HepG2 (cell line): ENCODE measurements at regions not wholly inside any gene's neighbourhood (a gene's known extent, or its start where the extent isn't known, plus 50 kb on each side); places are given as distances from the start of the nearest gene placed in this dataset.
"Not testable (repeated sequence)": the region's sequence is repeated elsewhere in the genome, so short reads cannot be mapped to it uniquely, and the experiment has no call there.

Source experiments
- ATAC-seq: fragments of 200-7000 bp; cut with Tn5 transposase; 3 replicates; pipeline ENCODE4 v1.9.1; 2020; ENCODE audit warnings: mild to moderate bottlenecking, moderate library complexity
- BruUV-seq: library from RNA; stranded (reverse); fragments of 400-500 nt; replicated peaks from 2 replicates; lab custom pipeline; 2021; lab: Mats Ljungman, UMichigan
- CTCF ChIA-PET: fragments of 300-600 bp; formaldehyde crosslinking; extraction: SDS; loops from one replicate; lab custom pipeline; 2021; ENCODE audit warnings: low total read pairs, inconsistent platforms, low intra/inter-chr PET ratio; lab: Yijun Ruan, JAX
- POLR2A ChIA-PET: fragments of 350-600 bp; sonication (Branson Sonifier 250); formaldehyde crosslinking; loops from one replicate; lab custom pipeline; 2020; ENCODE audit warnings: antibody characterized with exemption, inconsistent platforms; lab: Yijun Ruan, JAX
- DNase-seq: peaks from one replicate; pipeline ENCODE4 v3.0.0-alpha.2; 2015; ENCODE audit warnings: low spot score
- FAIRE-seq: peaks from 3 replicates; lab custom pipeline; 2011; peaks lifted over from hg19 to GRCh38; lab: Jason Lieb, UNC
- H2AFZ ChIP-seq: one replicate; pipeline ENCODE4 v1.6.1; 2011; ENCODE audit warnings: low read length, inconsistent platforms
- H3K27ac ChIP-seq: fragments of 300-600 bp; 3 replicates; pipeline ENCODE4 v1.8.0; 2011; ENCODE audit warnings: mixed run types, mild to moderate bottlenecking, mixed read lengths, low read length, inconsistent platforms; ENCODE audit not compliant: insufficient read depth; ENCODE audit errors: extremely low read length
- H3K27me3 ChIP-seq, 2 experiments: fragments of 200-600 bp in 1 of 2; 2 replicates in 1 of 2; 3 replicates in 1 of 2; pipeline versions ENCODE4 v1.6.0 to v1.8.0; 2011; ENCODE audit warnings: low read length in 2 of 2, mild to moderate bottlenecking in 2 of 2, moderate library complexity in 2 of 2, inconsistent platforms in 1 of 2; ENCODE audit not compliant: insufficient read depth in 2 of 2, control insufficient read depth in 1 of 2
- H3K36me3 ChIP-seq, 2 experiments: fragments of 200-600 bp in 1 of 2; replicated peaks in 1 of 2; 2 replicates in 1 of 2; 3 replicates in 1 of 2; pipeline versions ENCODE4 v1.5.1 to v1.8.0; 2011; ENCODE audit warnings: low read length in 2 of 2, inconsistent platforms in 1 of 2; ENCODE audit not compliant: insufficient read depth in 2 of 2, control insufficient read depth in 1 of 2
- H3K4me1 ChIP-seq: 2 replicates; pipeline ENCODE4 v1.5.1; 2012; ENCODE audit warnings: low read length, inconsistent platforms; ENCODE audit not compliant: insufficient read depth
- H3K4me2 ChIP-seq: 2 replicates; pipeline ENCODE4 v1.6.0; 2011; ENCODE audit warnings: low read depth, low read length, inconsistent platforms
- H3K4me3 ChIP-seq, 3 experiments: fragments of 200-600 bp in 1 of 3; sonication (generic), shearing (Covaris generic) in 1 of 3; replicated peaks in 1 of 3; 2 replicates each; pipeline ENCODE4 v1.5.1; 2011 to 2016; ENCODE audit warnings: low read length in 3 of 3, inconsistent platforms in 2 of 3, low read depth in 2 of 3, mild to moderate bottlenecking in 2 of 3, control low read depth in 1 of 3, mixed read lengths in 1 of 3; ENCODE audit not compliant: insufficient read depth in 1 of 3
- H3K79me2 ChIP-seq: one replicate; pipeline ENCODE4 v1.6.1; 2011; ENCODE audit warnings: low read length, inconsistent platforms; ENCODE audit not compliant: insufficient read depth
- H3K9ac ChIP-seq: 2 replicates; pipeline ENCODE4 v1.6.0; 2011; ENCODE audit warnings: mild to moderate bottlenecking, low read depth, low read length, inconsistent platforms; ENCODE audit not compliant: insufficient read depth
- H3K9me3 ChIP-seq: 2 replicates; pipeline ENCODE4 v1.5.1; 2012; ENCODE audit warnings: mild to moderate bottlenecking, low read length
- H4K20me1 ChIP-seq: 2 replicates; pipeline ENCODE4 v1.6.0; 2011; ENCODE audit warnings: inconsistent platforms, mild to moderate bottlenecking, low read length, moderate library complexity; ENCODE audit not compliant: insufficient read depth
- FOXK2 ChIP-seq: fragments of 450-650 bp; IDR thresholded peaks from 2 replicates; pipeline ENCODE4 v1.6.1; 2016
- HNF4A ChIP-seq: sonication (generic); formaldehyde crosslinking; IDR thresholded peaks from 2 replicates; pipeline ENCODE4 v1.4.0; 2020; ENCODE audit warnings: missing genetic modification reagents
- ZBTB42 ChIP-seq: sonication (generic); formaldehyde crosslinking; IDR thresholded peaks from 2 replicates; pipeline ENCODE4 v1.5.0; 2020; ENCODE audit warnings: mild to moderate bottlenecking, missing genetic modification reagents
- ZNF660 ChIP-seq: sonication (generic); formaldehyde crosslinking; IDR thresholded peaks from 2 replicates; pipeline ENCODE4 v1.5.1; 2020; ENCODE audit warnings: mild to moderate bottlenecking, low read depth, missing genetic modification reagents, borderline replicate concordance
- WGBS: methylation state at CpG from one replicate; pipeline ENCODE4 v1.1.6; 2017; ENCODE audit warnings: low lambda C conversion rate; 5-methylcytosine and 5-hydroxymethylcytosine counted together
- in situ Hi-C: cut with HindIII; loops from 2 replicates; pipeline ENCODE4 v1.10.0; 2017; ENCODE audit warnings: low pct_unique_long_range_greater_than_20kb; ENCODE audit not compliant: extremely low pct_ligation_motif_present
- intact Hi-C: fragments of 100-400 bp; cut with micrococcal nuclease; formaldehyde crosslinking; loops from one replicate; pipeline ENCODE4 v1.10.0; 2022; ENCODE audit not compliant: unreplicated experiment
- TF ChIP-seq, protein P1 (sequence below): sonication (generic); formaldehyde crosslinking; IDR thresholded peaks from 2 replicates; pipeline ENCODE4 v1.5.0; 2020; ENCODE audit warnings: missing genetic modification reagents

DNA sequence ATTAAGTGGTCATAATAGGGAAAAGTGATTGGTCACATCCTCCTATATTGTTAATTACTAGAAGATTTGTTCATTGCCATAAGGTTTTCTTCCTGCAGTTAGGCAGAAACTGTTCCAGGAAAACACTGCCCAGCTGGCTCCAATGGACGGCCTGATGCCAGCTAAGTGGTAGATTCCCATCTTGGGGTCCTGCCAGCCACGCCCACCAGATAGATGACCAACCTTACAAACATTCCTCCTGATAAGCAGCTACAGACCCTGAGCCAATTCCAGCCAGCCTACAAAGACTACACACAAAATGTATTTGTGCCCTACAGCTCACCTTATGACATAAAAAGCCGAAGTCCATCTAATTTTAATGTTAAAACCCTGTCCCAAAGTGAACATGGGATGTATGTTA lies 685.9 kb upstream of the USP15 start:
- Histone ChIP-seq H3K4me3 (no peak overlapping the region), H3K27ac (no peak overlapping the region), H3K4me2 (no peak overlapping the region), H3K9ac (no peak overlapping the region), H4K20me1 (no peaks in the 10 kb centered on the region), H3K79me2 (no peaks in the 10 kb centered on the region), H2AFZ (no peak overlapping the region), H3K27me3 (no peaks in the 10 kb centered on the region; a peak in 1 of 5 replicates), H3K4me1 (no peaks in the 10 kb centered on the region), H3K9me3 (no peaks in the 10 kb centered on the region), H3K36me3 (no peaks in the 10 kb centered on the region)
- no peak for FAIRE-seq
- BruUV-seq: no TSS peak
- no peak for DNase-seq
- ATAC-seq: no peak
- in situ Hi-C loops (no loop called here), intact Hi-C loops (no loop called here)
- 7% methylated on average over 3 of the region's 3 CpGs for WGBS
- ChIA-PET CTCF (no interaction called here), POLR2A (no interaction called here)
- TF ChIP-seq, protein P1, sequence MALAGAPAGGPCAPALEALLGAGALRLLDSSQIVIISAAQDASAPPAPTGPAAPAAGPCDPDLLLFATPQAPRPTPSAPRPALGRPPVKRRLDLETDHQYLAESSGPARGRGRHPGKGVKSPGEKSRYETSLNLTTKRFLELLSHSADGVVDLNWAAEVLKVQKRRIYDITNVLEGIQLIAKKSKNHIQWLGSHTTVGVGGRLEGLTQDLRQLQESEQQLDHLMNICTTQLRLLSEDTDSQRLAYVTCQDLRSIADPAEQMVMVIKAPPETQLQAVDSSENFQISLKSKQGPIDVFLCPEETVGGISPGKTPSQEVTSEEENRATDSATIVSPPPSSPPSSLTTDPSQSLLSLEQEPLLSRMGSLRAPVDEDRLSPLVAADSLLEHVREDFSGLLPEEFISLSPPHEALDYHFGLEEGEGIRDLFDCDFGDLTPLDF (CRISPR knock-in tag): no peak
- TF ChIP-seq ZBTB42 (CRISPR knock-in tag) (no peak), ZNF660 (no peak), FOXK2 (no peak)

DNA sequence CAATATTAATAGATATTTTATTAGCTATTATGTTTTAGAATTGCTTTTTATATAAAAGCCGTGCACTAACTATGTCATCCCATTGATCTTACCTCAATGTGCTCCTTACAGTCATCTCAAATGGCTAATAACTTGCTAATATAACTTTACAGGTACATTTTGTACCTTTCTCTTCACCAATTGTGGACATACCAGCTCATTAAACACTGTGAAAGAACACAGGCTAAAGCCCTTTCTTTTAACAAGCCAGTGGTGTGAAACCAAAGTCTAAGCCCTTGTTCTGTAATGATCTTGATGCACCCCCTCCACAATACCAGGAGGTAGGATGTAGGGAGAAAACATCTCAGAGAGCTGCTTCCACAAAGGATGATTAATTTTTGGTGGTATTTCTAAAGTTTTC lies 675.3 kb upstream of the USP15 start:
- no peak for TF ChIP-seq HNF4A
- no peak for FAIRE-seq
- H3K4me2 ChIP-seq: no peak overlapping the region
- no peak overlapping the region for H3K4me3 ChIP-seq
- H3K9ac ChIP-seq: no peak overlapping the region
- no peaks in the 10 kb centered on the region for H4K20me1 ChIP-seq
- ChIA-PET POLR2A (no interaction called here), CTCF (no interaction called here)
- in situ Hi-C loops (no loop called here), intact Hi-C loops (no loop called here)
- DNase-seq: no peak
- H3K36me3 ChIP-seq: no peaks in the 10 kb centered on the region
- no peaks in the 10 kb centered on the region for H3K9me3 ChIP-seq
- H3K4me1 ChIP-seq: no peaks in the 10 kb centered on the region
- H3K27me3 ChIP-seq: no peaks in the 10 kb centered on the region
- no peaks in the 10 kb centered on the region for H3K79me2 ChIP-seq
- no peak for ATAC-seq
- 5% methylated on average over 1 of the region's 1 CpG for WGBS
- H2AFZ ChIP-seq: no peak overlapping the region
- BruUV-seq: no TSS peak
- H3K27ac ChIP-seq: no peak overlapping the region

DNA sequence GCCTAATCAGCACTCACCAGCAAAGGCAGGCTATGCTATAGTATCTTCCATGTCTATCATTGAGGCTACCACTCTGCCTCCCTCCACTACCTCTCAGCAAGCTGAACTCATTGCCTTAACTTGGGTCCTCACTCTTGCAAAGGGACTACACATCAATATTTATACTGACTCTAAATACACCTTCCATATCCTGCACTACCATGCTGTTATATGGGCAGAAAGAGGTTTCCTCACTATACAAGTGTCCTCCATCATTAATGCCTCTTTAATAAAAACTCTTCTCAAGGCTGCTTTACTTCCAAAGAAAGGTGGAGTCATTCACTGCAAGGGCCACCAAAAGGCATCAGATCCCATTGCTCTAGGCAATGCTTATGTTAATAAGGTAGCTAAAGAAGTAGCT lies 669.3 kb upstream of the USP15 start:
- H2AFZ ChIP-seq, H3K79me2 ChIP-seq, H3K4me1 ChIP-seq, ATAC-seq, H3K36me3 ChIP-seq, in situ Hi-C loops, CTCF ChIA-PET, H3K9ac ChIP-seq, H4K20me1 ChIP-seq, H3K27ac ChIP-seq, FAIRE-seq, H3K4me2 ChIP-seq, POLR2A ChIA-PET, H3K4me3 ChIP-seq, BruUV-seq, DNase-seq, intact Hi-C loops, H3K27me3 ChIP-seq: not testable (repeated sequence)
- H3K9me3 ChIP-seq: peaks cover 34% of the 10 kb centered on the region
